Cerebellar cortex (tissue), 1 donor: ENCODE measurements at regions not wholly inside any gene's neighbourhood (a gene's known extent, or its start where the extent isn't known, plus 50 kb on each side); places are given as distances from the start of the nearest gene placed in this dataset.
"Not testable (repeated sequence)": the region's sequence is repeated elsewhere in the genome, so short reads cannot be mapped to it uniquely, and the experiment has no call there.

Experiments used
- DNase-seq: peaks from one replicate; pipeline ENCODE4 v3.0.0-alpha.2; 2015; ENCODE audit warnings: low spot score

GRCh38 chr10:52541006-52541473, 227.0 kb downstream of the DKK1 start:
- DNase-seq, result no peak

GRCh38 chr10:52542906-52543305, 228.8 kb downstream of the DKK1 start:
- DNase-seq, result no peak

- DNase-seq, result no peak
Observed at GRCh38 chr10:52551046-52551445, 221.5 kb downstream of the MBL2 start.

- DNase-seq, result no peak
Observed at GRCh38 chr10:52558090-52558489, 214.5 kb downstream of the MBL2 start.

DNA sequence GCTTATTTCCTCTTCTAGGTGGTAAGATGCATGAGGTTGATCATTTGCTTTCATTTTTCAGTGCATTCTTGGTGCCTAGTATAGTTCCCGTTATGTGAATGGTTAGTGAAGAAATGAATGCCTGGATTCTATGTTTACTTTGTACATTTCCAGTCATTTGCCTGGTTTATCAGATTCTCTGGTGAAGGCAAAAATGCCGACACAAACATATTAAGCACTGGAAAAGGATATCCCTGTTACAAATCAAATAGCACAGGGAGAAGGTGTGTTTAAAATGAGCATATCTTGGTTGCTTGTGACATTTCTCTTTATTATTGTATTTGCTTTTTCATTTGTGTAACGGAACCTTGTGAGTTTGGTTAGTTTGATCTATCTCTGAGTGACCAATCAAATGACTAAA, 211.3 kb downstream of the MBL2 start:
- no peak for DNase-seq

DNA sequence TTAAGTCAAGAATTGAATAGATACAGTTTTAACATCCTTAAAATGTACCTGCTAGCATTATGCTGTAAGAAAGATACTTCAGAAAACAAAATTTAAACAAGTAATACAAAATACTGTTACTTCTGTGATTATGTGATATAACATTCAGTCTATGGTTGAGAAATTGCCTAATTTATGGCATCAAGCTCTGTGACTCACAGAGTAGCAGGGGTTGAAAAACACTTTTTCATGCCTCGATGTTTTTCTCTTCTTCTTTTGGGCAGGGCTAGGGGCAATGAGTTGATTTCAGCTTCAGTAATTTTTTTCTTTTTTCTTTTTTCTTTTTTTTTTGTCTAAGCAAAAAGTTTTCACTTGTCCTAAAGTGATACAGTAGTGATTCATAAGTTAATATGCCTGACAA, 209.2 kb downstream of the MBL2 start:
- no peak for DNase-seq

DNA sequence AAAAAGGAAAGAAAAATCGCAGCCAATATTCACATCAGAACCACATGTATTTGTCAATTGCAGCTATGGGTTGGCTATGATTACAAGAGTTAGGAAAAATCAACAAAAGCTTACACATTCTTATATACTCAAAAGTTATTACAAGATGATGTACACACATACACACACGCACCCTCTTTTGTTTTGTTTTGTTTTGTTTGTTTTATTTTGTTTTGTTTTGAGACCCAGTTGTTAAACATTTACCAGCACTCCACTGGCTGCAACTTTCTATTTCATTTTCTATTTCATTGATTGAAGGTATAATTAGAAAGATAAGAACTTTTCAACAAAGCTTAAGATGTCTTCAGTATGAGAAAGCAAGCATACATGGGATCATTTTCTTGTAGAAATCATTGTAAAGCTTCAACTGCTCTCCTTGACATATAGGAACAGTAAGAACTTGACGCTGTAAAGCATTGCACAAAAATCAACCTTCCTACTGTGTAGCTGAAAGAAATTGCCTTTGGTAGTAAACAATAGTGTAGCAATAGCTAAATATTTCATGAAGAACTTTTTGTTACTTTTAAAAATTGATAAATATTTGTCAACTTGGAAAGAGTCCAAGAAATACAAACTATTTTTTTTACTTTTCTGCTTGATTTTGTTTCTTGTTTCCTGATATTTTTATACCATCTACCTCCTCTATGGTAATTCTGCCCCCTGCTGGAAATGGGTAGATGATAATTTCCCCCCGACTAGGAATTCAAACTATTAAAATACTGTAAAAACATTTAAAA, 205.9 kb downstream of the MBL2 start:
- DNase-seq, result peak; percentile 62

- DNase-seq, result no peak
Observed at GRCh38 chr10:52567247-52567580, 205.4 kb downstream of the MBL2 start.

GRCh38 chr10:52568309-52568708, 204.3 kb downstream of the MBL2 start:
- DNase-seq, result peak; percentile 66

- no peak for DNase-seq
Observed at GRCh38 chr10:52570490-52570889, 202.1 kb downstream of the MBL2 start.

GRCh38 chr10:52571018-52571417, 201.6 kb downstream of the MBL2 start:
- peak; percentile 58 for DNase-seq

DNA sequence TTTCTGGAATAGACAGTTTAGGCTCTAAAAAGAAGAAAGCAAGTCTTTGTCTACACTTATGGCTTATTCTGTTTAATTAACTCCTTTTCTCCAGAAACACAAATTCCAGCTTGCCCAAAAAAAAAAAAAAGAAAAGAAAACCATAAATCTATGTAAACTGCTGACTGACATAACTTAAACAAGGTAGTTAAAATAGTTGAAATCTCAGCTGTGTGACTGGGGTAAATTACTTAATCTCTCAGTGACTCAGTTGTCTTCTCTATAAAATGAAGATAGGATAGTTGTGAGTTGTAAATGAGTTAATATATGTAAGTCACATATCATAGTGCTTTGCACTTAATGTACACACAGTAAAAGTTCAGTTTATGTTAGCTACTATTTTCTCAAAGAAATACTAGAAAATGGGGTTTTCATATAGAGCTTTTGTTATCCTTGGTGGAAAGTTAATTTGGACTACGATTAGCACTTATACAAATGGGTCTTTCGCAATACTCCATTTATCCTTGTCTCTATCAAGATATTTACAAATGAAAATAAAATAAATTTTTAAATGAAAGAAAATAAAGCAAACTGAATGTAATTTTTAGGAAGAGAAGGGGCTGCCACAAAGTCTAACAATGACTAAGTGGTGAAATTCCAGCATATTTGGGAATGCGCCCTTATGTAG, 200.9 kb downstream of the MBL2 start:
- DNase-seq, result peak; percentile 75

DNA sequence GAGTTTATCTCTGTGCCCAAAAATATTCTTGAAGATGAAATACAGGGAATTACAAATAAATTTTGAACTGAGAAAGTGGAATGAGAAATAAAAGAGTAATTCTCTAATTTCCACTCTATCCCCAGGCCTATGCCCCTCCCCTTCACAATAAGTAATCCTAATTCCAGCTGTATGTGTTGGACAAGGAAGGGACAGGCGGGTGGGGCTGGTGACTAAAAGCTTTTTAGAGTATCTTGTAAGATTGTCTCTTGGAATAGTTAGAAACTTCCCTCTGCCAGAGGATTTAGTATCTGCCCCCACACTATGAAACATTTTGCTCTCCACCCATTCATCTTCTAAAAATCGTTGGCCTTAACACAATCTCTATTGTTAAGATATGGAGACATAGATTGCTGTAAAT, 199.2 kb downstream of the MBL2 start:
- peak; percentile 59 for DNase-seq

DNA sequence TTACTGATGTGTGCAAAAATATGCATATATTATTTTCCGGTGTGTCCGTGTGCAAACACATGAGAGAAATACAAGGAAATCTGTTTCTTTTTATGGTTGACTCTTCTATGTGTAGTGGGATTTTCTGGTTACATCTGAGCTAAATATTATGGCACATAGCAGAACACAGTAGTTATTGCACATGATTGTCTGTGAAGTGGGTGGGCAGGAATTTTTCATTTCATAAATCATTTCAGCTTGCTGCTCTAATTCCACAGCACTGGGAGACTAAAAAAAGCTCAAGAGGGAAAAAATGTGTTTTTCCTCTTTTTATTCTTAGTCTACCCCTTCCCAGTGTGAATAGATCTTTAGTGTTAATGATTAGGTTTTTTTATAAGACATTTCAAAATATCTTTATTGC, 197.9 kb downstream of the MBL2 start:
- no peak for DNase-seq

- no peak for DNase-seq
Observed at GRCh38 chr10:52577047-52577446, 195.5 kb downstream of the MBL2 start.

DNA sequence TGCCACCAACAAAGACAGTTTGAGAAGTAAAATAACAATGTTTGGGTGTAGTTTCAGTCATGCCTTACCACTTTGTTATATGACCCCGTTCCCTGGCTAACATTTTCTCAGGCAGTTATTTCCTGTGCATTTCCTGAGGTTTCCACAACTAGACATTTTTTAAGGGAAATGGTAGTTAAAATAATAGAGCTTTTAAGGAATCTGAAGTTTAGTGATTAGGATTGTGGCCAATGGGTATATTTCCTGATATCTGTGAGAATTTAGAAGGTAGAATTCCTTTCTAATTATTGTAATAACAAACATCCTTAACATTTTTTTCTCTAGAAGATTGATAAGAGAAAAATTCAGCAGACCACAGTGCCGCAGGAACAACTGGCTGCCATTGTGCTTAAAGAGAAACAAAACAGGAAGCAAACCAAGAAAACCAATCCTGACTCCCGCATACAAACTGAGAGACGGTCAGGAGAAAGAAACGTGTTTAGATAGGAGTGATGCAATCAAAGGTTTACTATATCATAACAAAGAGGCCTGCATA, 193.6 kb downstream of the MBL2 start:
- no peak for DNase-seq

DNA sequence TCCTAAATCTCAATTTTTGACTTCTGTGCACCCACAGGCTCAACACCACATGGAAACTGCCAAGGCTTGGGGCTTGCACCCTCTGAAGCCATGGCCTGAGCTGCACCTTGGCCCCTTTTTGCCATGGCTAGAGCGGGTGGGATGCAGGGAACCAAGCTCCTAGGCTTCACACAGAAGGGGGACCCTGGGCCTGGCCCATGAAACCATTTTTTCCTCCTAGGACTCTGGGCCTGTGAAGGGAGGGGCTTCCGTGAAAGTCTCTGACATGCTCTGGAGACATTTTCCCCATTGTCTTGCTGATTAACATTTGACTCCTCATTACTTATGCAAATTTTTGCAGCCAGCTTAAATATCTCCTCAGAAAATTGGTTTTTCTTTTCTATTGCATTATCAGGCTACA, 190.9 kb downstream of the MBL2 start:
- not testable (repeated sequence) for DNase-seq

- DNase-seq, result no peak
Observed at GRCh38 chr10:52583336-52583735, 189.2 kb downstream of the MBL2 start.

- DNase-seq, result no peak
Observed at GRCh38 chr10:52586710-52587109, 185.9 kb downstream of the MBL2 start.

- DNase-seq, result no peak
Observed at GRCh38 chr10:52597189-52597863, 175.3 kb downstream of the MBL2 start.

DNA sequence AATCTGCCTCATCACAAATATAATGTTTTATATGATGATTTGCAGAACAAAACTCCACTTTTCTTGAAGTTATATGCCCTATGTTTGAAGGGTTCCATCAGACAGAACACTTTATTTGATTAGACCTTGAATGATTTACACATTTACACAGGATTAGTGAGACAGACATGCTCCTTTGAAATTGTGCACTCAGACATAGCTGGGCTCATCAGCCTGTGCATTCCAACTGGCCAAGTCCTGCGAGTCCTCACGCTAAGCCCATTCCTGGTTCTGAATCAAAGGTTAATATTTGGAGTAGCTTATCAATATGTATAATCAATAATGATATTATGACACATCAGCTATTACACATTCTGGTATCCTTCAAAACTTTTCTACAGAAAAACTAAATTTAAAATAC, 173.6 kb downstream of the MBL2 start:
- peak; percentile 67 for DNase-seq

DNA sequence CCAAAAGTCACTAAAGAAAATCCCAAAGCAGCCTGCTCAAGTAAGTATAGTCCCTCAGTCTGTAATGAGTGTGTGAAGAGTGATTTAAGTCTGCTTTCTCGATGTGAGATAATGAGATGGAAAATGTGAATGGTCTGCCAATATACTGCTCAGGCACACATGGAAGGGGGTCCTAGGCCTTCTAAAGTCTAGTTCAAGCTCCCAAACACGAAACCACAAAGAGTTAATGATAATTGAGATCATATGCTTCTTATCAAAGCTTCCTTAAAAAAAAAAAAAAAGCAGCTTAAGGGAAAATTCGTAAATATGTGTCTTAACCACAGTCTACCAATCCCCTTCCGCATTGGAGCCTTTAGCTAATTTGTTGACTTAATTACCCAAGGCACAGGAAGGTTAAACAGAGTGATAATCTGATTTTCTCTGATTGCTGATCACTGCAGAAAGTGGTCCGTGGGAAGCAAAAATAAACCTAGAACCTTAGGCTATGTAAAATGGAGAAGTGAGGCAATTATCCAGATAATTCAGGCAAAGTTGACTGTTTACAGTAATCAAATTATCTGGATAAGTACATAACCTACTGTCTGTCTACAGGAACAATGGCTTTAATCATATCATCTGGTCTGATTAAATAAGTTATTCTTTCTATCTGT, 172.9 kb downstream of the MBL2 start:
- DNase-seq, result peak; percentile 91
